ENCODE measurements at regions not wholly inside any gene's neighbourhood (a gene's known extent, or its start where the extent isn't known, plus 50 kb on each side); places are given as distances from the start of the nearest gene placed in this dataset.

- TF ChIP-seq CTCF (IDR thresholded peaks at IDR 0.05 in 2 of 3, conservative IDR thresholded peaks at IDR 0.05 in 1 of 3; ENCODE audit: control insufficient read depth in 2 of 3, extremely low read depth in 1 of 3, insufficient read depth in 1 of 3, low read depth in 3 of 3, low read length in 3 of 3) (no peak), POLR2A (IDR thresholded peaks at IDR 0.05; ENCODE audit: low read depth, low read length) (no peak), TBL1XR1 (IDR thresholded peaks at IDR 0.05; ENCODE audit: low read depth, low read length) (no peak), BACH1 (IDR thresholded peaks at IDR 0.05; ENCODE audit: borderline replicate concordance) (no peak), ESRRA (IDR thresholded peaks at IDR 0.05; ENCODE audit: low read length) (no peak), EGR1 (IDR thresholded peaks at IDR 0.05; ENCODE audit: borderline replicate concordance in 1 of 2, low read depth in 2 of 2, low read length in 2 of 2) (no peak), ZNF274 (IDR thresholded peaks at IDR 0.05; ENCODE audit: insufficient read depth, insufficient read length) (no peak), SPI1 (IDR thresholded peaks at IDR 0.05; ENCODE audit: borderline replicate concordance, insufficient read depth, low read depth, low read length) (no peak), CEBPB (IDR thresholded peaks at IDR 0.05; ENCODE audit: borderline replicate concordance in 1 of 2, low read depth in 2 of 2, low read length in 2 of 2) (no peak), MYB (IDR thresholded peaks at IDR 0.05; ENCODE audit: borderline replicate concordance, low read depth, low read length) (no peak), NR2C1 (IDR thresholded peaks at IDR 0.05) (no peak), REST (IDR thresholded peaks at IDR 0.05; ENCODE audit: low read depth, low read length) (no peak), MTA3 (IDR thresholded peaks at IDR 0.05; ENCODE audit: borderline replicate concordance, low read length) (no peak)
Observed at GRCh38 chr16:86300746-86301481, 209.4 kb upstream of the FOXF1 start.

Data from GM12878 (cell line).